Neural cell (in vitro differentiated cells): ENCODE measurements at regions not wholly inside any gene's neighbourhood (a gene's known extent, or its start where the extent isn't known, plus 50 kb on each side); places are given as distances from the start of the nearest gene placed in this dataset.

ENCODE experiments used
- H2AFZ ChIP-seq: fragments of 200-600, 300-800 bp; sonication (generic), shearing (Covaris generic); 2 replicates; pipeline ENCODE4 v1.6.0; 2014; ENCODE audit warnings: low read depth, mild to moderate bottlenecking, antibody characterized with exemption, low read length, moderate library complexity
- H3F3A ChIP-seq: fragments of 200-600 bp; shearing (Covaris generic); 2 replicates; pipeline ENCODE4 v1.6.1; 2016; ENCODE audit warnings: mild to moderate bottlenecking, moderate library complexity, mixed read lengths, antibody characterized with exemption, low read length; ENCODE audit not compliant: insufficient read depth, poor library complexity, severe bottlenecking
- H3K27ac ChIP-seq: fragments of 200-600, 300-800 bp; sonication (generic), shearing (Covaris generic); 2 replicates; pipeline ENCODE4 v1.5.1; 2014; ENCODE audit warnings: mild to moderate bottlenecking, low read length, moderate library complexity
- H3K27me3 ChIP-seq: fragments of 300-800, 200-600 bp; sonication (generic), shearing (Covaris generic); 2 replicates; pipeline ENCODE4 v1.6.0; 2014; ENCODE audit warnings: mild to moderate bottlenecking, low read depth, low read length, moderate library complexity; ENCODE audit not compliant: insufficient read depth
- H3K36me3 ChIP-seq: fragments of 300-800, 200-600 bp; sonication (generic), shearing (Covaris generic); 2 replicates; pipeline ENCODE4 v1.5.1; 2014; ENCODE audit warnings: mild to moderate bottlenecking, antibody characterized with exemption, low read length, moderate library complexity; ENCODE audit not compliant: insufficient read depth
- H3K4me2 ChIP-seq: fragments of 300-800, 200-600 bp; sonication (generic), shearing (Covaris generic); 2 replicates; pipeline ENCODE4 v1.6.0; 2014; ENCODE audit warnings: mild to moderate bottlenecking, low read length
- H3K4me3 ChIP-seq: fragments of 300-800, 200-600 bp; sonication (generic), shearing (Covaris generic); 2 replicates; pipeline ENCODE4 v1.5.1; 2014; ENCODE audit warnings: mild to moderate bottlenecking, low read length, moderate library complexity
- H3K79me2 ChIP-seq: fragments of 200-600 bp; shearing (Covaris generic); replicated peaks from 2 replicates; pipeline ENCODE4 v1.6.0; 2014; ENCODE audit warnings: mild to moderate bottlenecking, low read length, moderate library complexity; ENCODE audit not compliant: insufficient read depth
- H3K9ac ChIP-seq: fragments of 300-800, 200-600 bp; sonication (generic), shearing (Covaris generic); 2 replicates; pipeline ENCODE4 v1.6.1; 2016; ENCODE audit warnings: mild to moderate bottlenecking, low read length, mixed read lengths
- H3K9me2 ChIP-seq: fragments of 200-600 bp; shearing (Covaris generic); 2 replicates; pipeline ENCODE4 v1.6.1; 2016; ENCODE audit warnings: mild to moderate bottlenecking, low read length, mixed read lengths; ENCODE audit not compliant: insufficient read depth
- H3K9me3 ChIP-seq: fragments of 200-600, 300-800 bp; sonication (generic), shearing (Covaris generic); 2 replicates; pipeline ENCODE4 v1.6.1; 2016; ENCODE audit warnings: mild to moderate bottlenecking, mixed run types, low read length, moderate library complexity, mixed read lengths
- H4K20me1 ChIP-seq: fragments of 200-600 bp; shearing (Covaris generic); 2 replicates; pipeline ENCODE4 v1.6.1; 2016; ENCODE audit warnings: mild to moderate bottlenecking, mixed run types; ENCODE audit not compliant: insufficient read depth
- CTCF ChIP-seq: fragments of 450-650 bp; IDR thresholded peaks from 2 replicates; pipeline ENCODE4 v1.5.1; 2014; ENCODE audit warnings: antibody characterized with exemption, mild to moderate bottlenecking, moderate library complexity; ENCODE audit not compliant: poor library complexity, severe bottlenecking
- EP300 ChIP-seq: fragments of 450-650 bp; conservative IDR thresholded peaks from 2 replicates; pipeline ENCODE4 v1.6.1; 2014; ENCODE audit warnings: antibody characterized with exemption, mild to moderate bottlenecking, moderate library complexity; ENCODE audit not compliant: poor library complexity, severe bottlenecking
- EZH2 ChIP-seq: fragments of 200-600, 300-800 bp; shearing (Covaris generic), sonication (generic); IDR thresholded peaks from 2 replicates; pipeline ENCODE4 v1.6.1; 2014; ENCODE audit warnings: antibody characterized with exemption, low read length, borderline replicate concordance, mild to moderate bottlenecking; ENCODE audit not compliant: insufficient read depth, poor library complexity, severe bottlenecking
- MXI1 ChIP-seq: fragments of 450-650 bp; conservative IDR thresholded peaks from 2 replicates; pipeline ENCODE4 v1.6.1; 2014; ENCODE audit warnings: antibody characterized with exemption, mild to moderate bottlenecking; ENCODE audit not compliant: poor library complexity, severe bottlenecking
- POLR2AphosphoS5 ChIP-seq: IDR thresholded peaks from 2 replicates; pipeline ENCODE4 v1.6.1; 2012
- RAD21 ChIP-seq: fragments of 450-650 bp; conservative IDR thresholded peaks from 2 replicates; pipeline ENCODE4 v1.6.1; 2014; ENCODE audit warnings: antibody characterized with exemption, mild to moderate bottlenecking, moderate library complexity
- REST ChIP-seq: IDR thresholded peaks from 2 replicates; pipeline ENCODE4 v1.6.1; 2012; ENCODE audit warnings: borderline replicate concordance
- SMC3 ChIP-seq: fragments of 450-650 bp; conservative IDR thresholded peaks from 2 replicates; pipeline ENCODE4 v1.6.1; 2014; ENCODE audit warnings: antibody characterized with exemption, mild to moderate bottlenecking, moderate library complexity; ENCODE audit not compliant: poor library complexity
- TAF1 ChIP-seq: IDR thresholded peaks from 2 replicates; pipeline ENCODE4 v1.6.1; 2012; ENCODE audit warnings: low read depth

GRCh38 chr5:125148706-125149105, 402.3 kb upstream of the ZNF608 start:
- Histone ChIP-seq H3K27ac (no peak overlapping the region), H3K36me3 (no peaks in the 10 kb centered on the region), H3F3A (no peaks in the 10 kb centered on the region), H3K27me3 (no peaks in the 10 kb centered on the region), H2AFZ (no peak overlapping the region), H4K20me1 (no peaks in the 10 kb centered on the region), H3K9me3 (no peaks in the 10 kb centered on the region), H3K9me2 (no peaks in the 10 kb centered on the region), H3K79me2 (no peaks in the 10 kb centered on the region), H3K4me3 (no peak overlapping the region), H3K4me2 (no peak overlapping the region), H3K9ac (no peak overlapping the region)
- TF ChIP-seq POLR2AphosphoS5, result no peak
- no peak for TF ChIP-seq REST
- no peak for TF ChIP-seq TAF1
- no peak for TF ChIP-seq EZH2
- TF ChIP-seq EP300, result no peak
- TF ChIP-seq CTCF, result no peak
- no peak for TF ChIP-seq SMC3
- TF ChIP-seq MXI1, result no peak

GRCh38 chr5:125149110-125149509, 402.7 kb upstream of the ZNF608 start:
- Histone ChIP-seq H3F3A (no peaks in the 10 kb centered on the region), H3K9ac (no peak overlapping the region), H3K79me2 (no peaks in the 10 kb centered on the region), H3K4me2 (no peak overlapping the region), H3K27me3 (no peaks in the 10 kb centered on the region), H3K9me3 (no peaks in the 10 kb centered on the region), H3K36me3 (no peaks in the 10 kb centered on the region), H2AFZ (no peak overlapping the region), H3K27ac (peak overlapping the region; percentile 7), H3K9me2 (no peaks in the 10 kb centered on the region), H4K20me1 (no peaks in the 10 kb centered on the region), H3K4me3 (no peak overlapping the region)
- TF ChIP-seq RAD21 (no peak), MXI1 (no peak), EZH2 (no peak), CTCF (no peak)
